ENCODE measurements at regions not wholly inside any gene's neighbourhood (a gene's known extent, or its start where the extent isn't known, plus 50 kb on each side); places are given as distances from the start of the nearest gene placed in this dataset.

DNA sequence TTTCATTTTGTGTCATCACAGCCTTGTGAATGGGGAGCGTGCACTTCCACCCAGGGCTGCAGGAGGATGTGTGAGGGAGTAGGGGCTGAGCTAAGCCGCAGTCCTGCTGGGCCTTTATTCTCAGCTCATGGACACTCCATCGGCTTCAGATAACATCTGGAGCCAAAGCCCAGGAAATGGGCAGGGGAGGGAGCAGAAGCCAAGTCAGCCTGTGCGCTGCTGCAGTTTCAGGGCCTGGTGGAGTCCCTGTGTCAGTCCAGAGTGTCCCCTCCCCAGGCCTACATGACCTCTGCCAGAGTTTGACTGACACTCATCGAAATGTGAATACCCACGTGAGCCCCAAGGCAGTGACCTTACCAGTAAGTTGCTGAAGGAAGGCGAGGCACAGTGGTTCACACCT, 242.2 kb downstream of the LOXHD1 start (continued):
- TF ChIP-seq PHF8 (conservative IDR thresholded peaks at IDR 0.05; ENCODE audit: low read depth, low read length) (no peak), RNF2 (IDR thresholded peaks at IDR 0.05; ENCODE audit: borderline replicate concordance, low read depth, low read length, missing control alignments, poor library complexity, severe bottlenecking) (no peak)

Data from H1 (cell line).